ENCODE measurements at regions not wholly inside any gene's neighbourhood (a gene's known extent, or its start where the extent isn't known, plus 50 kb on each side); places are given as distances from the start of the nearest gene placed in this dataset.

DNA sequence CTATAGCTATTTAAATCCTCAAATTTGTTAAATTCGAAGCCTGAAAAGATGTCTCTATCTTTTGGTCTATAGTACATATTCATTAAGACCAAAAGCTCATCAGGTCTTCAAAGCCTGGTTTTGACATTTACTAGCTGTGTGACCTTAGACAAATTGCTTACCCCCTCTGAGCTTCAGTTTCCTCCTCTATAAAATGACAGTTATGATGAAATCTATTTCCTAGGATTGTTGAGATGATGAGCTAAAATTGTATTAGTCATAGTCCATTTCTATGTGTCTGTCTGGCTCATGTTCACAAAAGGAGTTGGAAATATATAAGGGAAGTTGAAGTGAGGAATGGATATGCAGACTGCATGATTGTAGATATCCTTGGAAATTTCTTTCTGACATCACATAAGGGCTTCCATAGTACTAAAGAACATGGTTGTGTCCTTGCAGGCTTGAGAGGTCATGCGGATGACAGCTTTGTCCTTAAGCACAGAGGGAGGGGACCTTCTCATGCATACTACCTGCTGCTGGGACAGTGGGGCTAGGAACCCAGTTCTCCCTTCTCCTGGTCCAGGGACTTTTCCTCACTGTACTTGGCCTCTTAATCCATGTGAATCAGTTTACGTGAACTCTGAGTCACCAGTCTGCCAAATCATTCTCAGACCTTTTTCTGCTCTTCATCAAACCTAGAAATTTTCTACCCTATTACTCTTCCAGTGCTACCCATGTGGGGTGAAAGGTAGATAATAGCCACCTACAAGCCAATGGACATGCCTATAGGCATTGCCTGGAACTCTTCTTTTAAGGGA lies 487.5 kb upstream of the SALL1 start:
- POLR2A ChIA-PET: no interaction called here
- Histone ChIP-seq H3K27ac (ENCODE audit: insufficient read depth in 1 of 2, low read depth in 1 of 2, low read length in 2 of 2, poor library complexity in 1 of 2, severe bottlenecking in 2 of 2) (no peak overlapping the region), H3K9me3 (ENCODE audit: control extremely low read depth in 1 of 5, control insufficient read depth in 4 of 5, insufficient read depth in 2 of 5, low read depth in 1 of 5, low read length in 4 of 5) (peaks cover 0 to 1% (median 0%) of the 10 kb centered on the region in 5 experiments), H3K4me3 (ENCODE audit: control insufficient read depth in 1 of 7, extremely low read depth in 1 of 7, insufficient read depth in 4 of 7, low read depth in 2 of 7, low read length in 6 of 7) (no peak overlapping the region), H3K36me3 (ENCODE audit: control insufficient read depth in 4 of 4, insufficient read depth in 4 of 4, low read length in 3 of 4) (no peaks in the 10 kb centered on the region), H3K27me3 (replicated peaks in 2 of 5; ENCODE audit: control insufficient read depth in 4 of 5, insufficient read depth in 5 of 5, low read length in 4 of 5) (no peaks in the 10 kb centered on the region), H3K4me1 (ENCODE audit: control extremely low read depth in 1 of 4, control insufficient read depth in 4 of 4, insufficient read depth in 4 of 4, low read length in 3 of 4) (no peaks in the 10 kb centered on the region)
- DNase-seq: no peak
- 100% methylated on average over 1 of the region's 3 CpGs for WGBS (ENCODE audit: insufficient coverage)
- CTCF ChIA-PET: no interaction called here

DNA sequence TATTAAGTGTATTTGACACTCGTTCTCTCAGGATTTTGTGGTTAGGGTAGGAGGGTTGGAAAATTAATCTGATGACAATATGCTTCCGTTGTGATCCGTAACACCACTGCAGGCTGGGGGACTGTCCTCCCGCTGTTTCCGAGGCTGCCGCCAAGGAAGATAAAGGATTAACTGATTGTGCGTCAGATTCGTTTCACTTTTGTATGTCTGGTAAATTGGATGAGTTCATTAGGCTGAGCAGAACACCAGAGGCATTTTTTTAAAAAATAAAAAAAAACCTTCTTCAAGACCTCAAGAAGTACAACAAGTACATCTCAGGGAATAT lies 486.7 kb upstream of the SALL1 start:
- WGBS (ENCODE audit: insufficient coverage): 74% methylated on average over 6 of the region's 8 CpGs
- POLR2A ChIA-PET: no interaction called here
- CTCF ChIA-PET: no interaction called here
- no peaks in the 10 kb centered on the region for H3K4me1 ChIP-seq (ENCODE audit: control extremely low read depth in 1 of 4, control insufficient read depth in 4 of 4, insufficient read depth in 4 of 4, low read length in 3 of 4)
- no peaks in the 10 kb centered on the region for H3K36me3 ChIP-seq (ENCODE audit: control insufficient read depth in 4 of 4, insufficient read depth in 4 of 4, low read length in 3 of 4)
- H3K4me3 ChIP-seq (ENCODE audit: control insufficient read depth in 1 of 7, extremely low read depth in 1 of 7, insufficient read depth in 4 of 7, low read depth in 2 of 7, low read length in 6 of 7): no peak overlapping the region
- DNase-seq: no peak
- H3K27me3 ChIP-seq (replicated peaks in 2 of 5; ENCODE audit: control insufficient read depth in 4 of 5, insufficient read depth in 5 of 5, low read length in 4 of 5): no peaks in the 10 kb centered on the region
- H3K9me3 ChIP-seq (ENCODE audit: control extremely low read depth in 1 of 5, control insufficient read depth in 4 of 5, insufficient read depth in 2 of 5, low read depth in 1 of 5, low read length in 4 of 5): peaks cover 0 to 1% (median 0%) of the 10 kb centered on the region in 5 experiments
- H3K27ac ChIP-seq (ENCODE audit: insufficient read depth in 1 of 2, low read depth in 1 of 2, low read length in 2 of 2, poor library complexity in 1 of 2, severe bottlenecking in 2 of 2): no peak overlapping the region

DNA sequence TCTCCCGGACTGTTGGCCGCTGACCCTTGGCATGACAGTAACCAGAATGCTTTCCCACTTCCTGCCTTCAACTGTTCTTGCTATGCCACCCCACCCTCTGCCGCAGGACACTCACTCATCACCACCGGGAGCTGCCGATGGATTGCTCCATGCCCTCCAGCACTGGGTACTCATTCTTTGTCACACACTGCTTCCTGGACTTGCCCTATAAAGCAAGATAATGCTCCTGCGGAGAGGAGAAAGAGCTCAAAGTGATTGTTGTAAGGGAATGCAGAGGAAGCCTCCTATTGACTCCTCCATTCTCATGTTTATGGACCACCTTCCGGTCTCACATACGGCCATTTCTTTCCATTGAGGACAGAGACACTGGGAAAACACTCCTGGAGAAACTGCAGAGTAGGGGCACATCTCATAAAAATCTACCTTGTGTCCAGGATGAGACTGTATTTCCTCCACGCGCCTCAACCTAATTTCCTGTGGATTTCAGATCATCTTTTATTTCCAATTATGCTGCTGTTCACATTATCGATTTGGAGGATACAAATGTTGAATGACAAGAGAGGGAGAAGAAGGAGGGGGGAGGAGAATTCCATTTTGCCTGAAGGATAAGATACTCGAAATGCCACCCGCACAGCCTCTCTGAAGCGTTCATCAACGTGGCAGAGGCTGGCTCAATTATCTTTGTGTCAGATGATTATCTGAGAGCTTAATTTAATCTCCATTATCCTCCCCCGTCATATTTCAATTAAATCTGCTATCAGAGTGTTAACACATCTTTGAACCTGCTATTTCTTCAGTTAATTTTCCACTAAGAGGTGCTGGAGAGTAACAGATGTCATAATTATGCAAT lies 486.1 kb upstream of the SALL1 start:
- Histone ChIP-seq H3K9me3 (ENCODE audit: control extremely low read depth in 1 of 5, control insufficient read depth in 4 of 5, insufficient read depth in 2 of 5, low read depth in 1 of 5, low read length in 4 of 5) (peaks cover 0 to 1% (median 0%) of the 10 kb centered on the region in 5 experiments), H3K27me3 (replicated peaks in 2 of 5; ENCODE audit: control insufficient read depth in 4 of 5, insufficient read depth in 5 of 5, low read length in 4 of 5) (no peaks in the 10 kb centered on the region), H3K4me1 (ENCODE audit: control extremely low read depth in 1 of 4, control insufficient read depth in 4 of 4, insufficient read depth in 4 of 4, low read length in 3 of 4) (no peaks in the 10 kb centered on the region), H3K36me3 (ENCODE audit: control insufficient read depth in 4 of 4, insufficient read depth in 4 of 4, low read length in 3 of 4) (no peaks in the 10 kb centered on the region), H3K4me3 (ENCODE audit: control insufficient read depth in 1 of 7, extremely low read depth in 1 of 7, insufficient read depth in 4 of 7, low read depth in 2 of 7, low read length in 6 of 7) (no peak overlapping the region), H3K27ac (ENCODE audit: insufficient read depth in 1 of 2, low read depth in 1 of 2, low read length in 2 of 2, poor library complexity in 1 of 2, severe bottlenecking in 2 of 2) (no peak overlapping the region)
- no peak for DNase-seq
- ChIA-PET POLR2A (no interaction called here), CTCF (no interaction called here)
- 31% methylated on average over 10 of the region's 16 CpGs for WGBS (ENCODE audit: insufficient coverage)

DNA sequence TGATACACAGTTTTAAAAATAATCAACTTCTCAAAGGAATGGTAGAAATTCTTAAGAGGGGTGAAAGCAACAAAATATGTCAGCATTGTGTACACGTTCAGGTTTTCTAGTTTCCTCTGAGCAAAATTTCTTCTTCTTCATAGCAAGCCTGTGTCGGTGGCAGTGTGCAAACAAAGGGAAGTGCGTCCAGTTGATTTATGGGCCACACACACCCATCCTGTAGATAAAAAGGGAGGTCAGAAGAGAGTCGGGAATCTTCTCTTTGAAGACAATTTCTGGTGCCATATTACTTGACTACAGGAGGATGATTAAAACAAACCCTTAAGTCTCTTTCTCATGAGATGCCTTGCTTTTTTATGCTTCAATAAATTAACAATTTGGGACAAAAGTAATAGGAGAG lies 484.1 kb upstream of the SALL1 start:
- ChIA-PET CTCF (no interaction called here), POLR2A (no interaction called here)
- 3% methylated on average over 4 of the region's 4 CpGs for WGBS (ENCODE audit: insufficient coverage)
- DNase-seq: no peak
- Histone ChIP-seq H3K27ac (ENCODE audit: insufficient read depth in 1 of 2, low read depth in 1 of 2, low read length in 2 of 2, poor library complexity in 1 of 2, severe bottlenecking in 2 of 2) (no peak overlapping the region), H3K36me3 (ENCODE audit: control insufficient read depth in 4 of 4, insufficient read depth in 4 of 4, low read length in 3 of 4) (no peaks in the 10 kb centered on the region), H3K4me1 (ENCODE audit: control extremely low read depth in 1 of 4, control insufficient read depth in 4 of 4, insufficient read depth in 4 of 4, low read length in 3 of 4) (no peaks in the 10 kb centered on the region), H3K9me3 (ENCODE audit: control extremely low read depth in 1 of 5, control insufficient read depth in 4 of 5, insufficient read depth in 2 of 5, low read depth in 1 of 5, low read length in 4 of 5) (peaks cover 0 to 1% (median 0%) of the 10 kb centered on the region in 5 experiments), H3K4me3 (ENCODE audit: control insufficient read depth in 1 of 7, extremely low read depth in 1 of 7, insufficient read depth in 4 of 7, low read depth in 2 of 7, low read length in 6 of 7) (no peak overlapping the region), H3K27me3 (replicated peaks in 2 of 5; ENCODE audit: control insufficient read depth in 4 of 5, insufficient read depth in 5 of 5, low read length in 4 of 5) (no peaks in the 10 kb centered on the region)

DNA sequence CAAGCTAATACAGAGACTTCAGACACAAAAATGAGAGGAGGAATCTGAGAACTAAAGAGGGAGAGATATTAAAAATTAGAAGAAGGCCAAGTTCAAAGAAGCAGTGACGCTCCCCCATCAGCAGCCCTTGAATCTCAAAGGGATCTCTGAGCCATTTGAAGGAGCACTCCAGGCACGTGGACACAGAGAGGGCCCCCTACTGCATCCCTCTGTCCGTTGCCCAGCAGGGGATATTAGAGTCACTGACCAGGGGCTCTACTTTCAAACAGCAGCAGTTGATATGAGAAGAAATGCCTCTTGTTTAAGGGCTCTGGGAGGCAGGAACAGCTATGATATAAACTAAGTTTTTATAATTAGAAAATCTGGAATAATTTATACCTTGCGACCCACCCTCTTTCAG lies 479.0 kb upstream of the SALL1 start:
- H3K9me3 ChIP-seq (ENCODE audit: control extremely low read depth in 1 of 5, control insufficient read depth in 4 of 5, insufficient read depth in 2 of 5, low read depth in 1 of 5, low read length in 4 of 5): no peaks in the 10 kb centered on the region
- no peak overlapping the region for H3K27ac ChIP-seq (ENCODE audit: insufficient read depth in 1 of 2, low read depth in 1 of 2, low read length in 2 of 2, poor library complexity in 1 of 2, severe bottlenecking in 2 of 2)
- DNase-seq: no peak
- no peaks in the 10 kb centered on the region for H3K4me1 ChIP-seq (ENCODE audit: control extremely low read depth in 1 of 4, control insufficient read depth in 4 of 4, insufficient read depth in 4 of 4, low read length in 3 of 4)
- no peaks in the 10 kb centered on the region for H3K36me3 ChIP-seq (ENCODE audit: control insufficient read depth in 4 of 4, insufficient read depth in 4 of 4, low read length in 3 of 4)
- ChIA-PET CTCF (no interaction called here), POLR2A (no interaction called here)
- WGBS (ENCODE audit: insufficient coverage): 54% methylated on average over 3 of the region's 4 CpGs
- no peaks in the 10 kb centered on the region for H3K27me3 ChIP-seq (replicated peaks in 2 of 5; ENCODE audit: control insufficient read depth in 4 of 5, insufficient read depth in 5 of 5, low read length in 4 of 5)
- H3K4me3 ChIP-seq (ENCODE audit: control insufficient read depth in 1 of 7, extremely low read depth in 1 of 7, insufficient read depth in 4 of 7, low read depth in 2 of 7, low read length in 6 of 7): no peak overlapping the region

DNA sequence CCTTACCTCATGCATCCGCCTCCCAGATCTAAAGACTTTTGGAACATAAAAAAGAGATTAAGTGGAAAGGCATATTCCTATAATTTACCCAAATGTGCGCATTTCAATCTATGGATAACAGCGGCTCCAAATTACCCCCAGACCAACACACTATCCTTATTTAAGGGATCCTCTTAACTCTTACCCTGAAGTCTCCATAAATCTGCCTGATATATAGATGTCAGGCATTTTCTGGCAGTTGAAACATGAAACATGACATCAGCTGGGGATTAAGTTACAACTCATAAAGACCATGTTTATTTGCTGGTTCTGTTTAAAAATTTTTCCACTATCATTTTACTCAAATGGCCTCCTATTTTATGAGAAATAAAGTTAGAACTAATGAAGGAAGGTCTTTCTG lies 478.5 kb upstream of the SALL1 start:
- CTCF ChIA-PET: no interaction called here
- no peak overlapping the region for H3K27ac ChIP-seq (ENCODE audit: insufficient read depth in 1 of 2, low read depth in 1 of 2, low read length in 2 of 2, poor library complexity in 1 of 2, severe bottlenecking in 2 of 2)
- no peaks in the 10 kb centered on the region for H3K27me3 ChIP-seq (replicated peaks in 2 of 5; ENCODE audit: control insufficient read depth in 4 of 5, insufficient read depth in 5 of 5, low read length in 4 of 5)
- H3K9me3 ChIP-seq (ENCODE audit: control extremely low read depth in 1 of 5, control insufficient read depth in 4 of 5, insufficient read depth in 2 of 5, low read depth in 1 of 5, low read length in 4 of 5): no peaks in the 10 kb centered on the region
- no CpG with 5 or more reads among the region's 3 CpGs for WGBS (ENCODE audit: insufficient coverage)
- DNase-seq: no peak
- H3K4me3 ChIP-seq (ENCODE audit: control insufficient read depth in 1 of 7, extremely low read depth in 1 of 7, insufficient read depth in 4 of 7, low read depth in 2 of 7, low read length in 6 of 7): no peak overlapping the region
- POLR2A ChIA-PET: interaction anchor here (0.5 kb wide), 1 partner anchor 14 kb away, joined by 3 read pairs; no protein-coding TSS in a partner anchor
- H3K4me1 ChIP-seq (ENCODE audit: control extremely low read depth in 1 of 4, control insufficient read depth in 4 of 4, insufficient read depth in 4 of 4, low read length in 3 of 4): no peaks in the 10 kb centered on the region
- H3K36me3 ChIP-seq (ENCODE audit: control insufficient read depth in 4 of 4, insufficient read depth in 4 of 4, low read length in 3 of 4): no peaks in the 10 kb centered on the region

DNA sequence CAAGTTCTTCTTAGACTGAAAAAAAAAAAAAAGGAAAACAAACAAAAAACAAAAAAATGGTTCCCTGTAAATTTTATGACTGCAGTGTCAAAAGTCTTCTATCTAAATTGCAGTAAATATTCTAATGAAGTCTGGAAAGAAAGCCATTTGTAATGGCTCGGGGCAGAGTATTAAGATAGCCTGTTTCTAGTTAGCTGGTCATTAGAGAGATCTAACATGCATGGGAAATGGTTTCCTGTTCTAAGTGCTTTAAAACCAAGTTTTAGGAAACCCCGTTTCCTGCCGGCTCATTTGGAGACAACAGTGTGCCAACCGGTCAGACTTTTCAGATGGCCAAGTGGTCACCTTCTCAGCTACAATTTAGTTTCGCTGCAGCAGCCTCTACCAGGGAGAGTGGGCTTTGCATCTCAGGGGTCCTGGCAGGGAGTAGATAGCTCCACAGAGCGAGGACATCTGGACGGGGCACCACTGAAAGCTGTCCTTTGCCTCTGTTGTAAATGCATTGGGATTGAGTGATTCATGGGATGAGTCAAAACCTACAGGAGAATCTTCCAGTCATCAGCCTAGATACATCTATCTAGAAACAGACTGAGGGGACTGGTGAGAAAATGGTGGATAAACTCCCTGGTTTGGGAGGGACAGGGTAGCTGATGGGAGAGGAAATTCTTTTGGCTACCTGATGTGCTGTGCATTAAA lies 473.2 kb upstream of the SALL1 start:
- Histone ChIP-seq H3K4me3 (ENCODE audit: control insufficient read depth in 1 of 7, extremely low read depth in 1 of 7, insufficient read depth in 4 of 7, low read depth in 2 of 7, low read length in 6 of 7) (no peak overlapping the region), H3K27me3 (replicated peaks in 2 of 5; ENCODE audit: control insufficient read depth in 4 of 5, insufficient read depth in 5 of 5, low read length in 4 of 5) (no peaks in the 10 kb centered on the region), H3K36me3 (ENCODE audit: control insufficient read depth in 4 of 4, insufficient read depth in 4 of 4, low read length in 3 of 4) (no peaks in the 10 kb centered on the region), H3K27ac (ENCODE audit: insufficient read depth in 1 of 2, low read depth in 1 of 2, low read length in 2 of 2, poor library complexity in 1 of 2, severe bottlenecking in 2 of 2) (no peak overlapping the region), H3K9me3 (ENCODE audit: control extremely low read depth in 1 of 5, control insufficient read depth in 4 of 5, insufficient read depth in 2 of 5, low read depth in 1 of 5, low read length in 4 of 5) (peaks cover 0 to 1% (median 0%) of the 10 kb centered on the region in 5 experiments), H3K4me1 (ENCODE audit: control extremely low read depth in 1 of 4, control insufficient read depth in 4 of 4, insufficient read depth in 4 of 4, low read length in 3 of 4) (no peaks in the 10 kb centered on the region)
- no peak for DNase-seq
- WGBS (ENCODE audit: insufficient coverage): 33% methylated on average over 7 of the region's 7 CpGs
- ChIA-PET POLR2A (no interaction called here), CTCF (no interaction called here)

All from common myeloid progenitor, CD34-positive (primary cell).